NCI-H345 (cell line): ENCODE measurements at regions not wholly inside any gene's neighbourhood (a gene's known extent, or its start where the extent isn't known, plus 50 kb on each side); places are given as distances from the start of the nearest gene placed in this dataset.

Source experiments
- DNase-seq: peaks from one replicate; lab custom pipeline; 2025; lab: John Stamatoyannopoulos, UW

DNA sequence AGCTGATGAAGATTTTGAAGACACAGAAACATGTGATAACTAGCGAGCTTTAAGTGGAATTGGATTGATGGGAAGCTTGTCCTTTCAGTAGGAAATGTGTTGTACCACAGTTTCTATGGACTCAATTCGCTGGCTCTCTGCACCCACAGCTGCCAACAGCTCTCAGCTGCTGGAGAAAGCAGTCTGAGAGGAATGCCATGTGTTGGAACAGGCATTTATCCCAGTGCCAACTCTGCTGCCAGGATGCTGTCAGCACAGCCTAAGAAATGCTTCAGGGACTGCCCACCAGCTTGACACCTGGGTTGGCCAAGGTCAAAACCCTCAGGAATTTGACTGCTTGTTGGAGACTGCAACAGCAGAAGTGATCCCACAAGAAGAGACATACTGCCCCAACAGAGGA, 193.0 kb upstream of the THSD7B start:
- DNase-seq: no peak

DNA sequence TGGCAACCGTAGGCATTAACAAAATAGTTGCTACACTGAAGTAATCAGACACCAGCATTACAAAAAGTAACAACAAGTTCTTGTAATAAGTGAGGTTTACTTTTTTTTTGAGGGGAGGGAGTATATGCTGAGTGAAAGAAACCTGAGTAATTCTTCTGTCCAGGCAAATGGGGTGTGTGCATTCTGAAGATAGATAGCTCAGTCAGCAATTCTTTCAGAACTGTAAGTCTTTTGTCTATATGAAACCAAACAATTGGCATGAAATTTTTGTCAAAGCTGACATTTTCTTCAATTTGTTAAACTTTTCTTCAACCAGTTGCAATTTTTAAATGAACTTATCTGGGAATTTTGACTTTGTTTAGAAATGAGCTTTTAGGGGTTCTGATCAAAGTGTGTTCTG, 208.1 kb upstream of the THSD7B start:
- DNase-seq: no peak

- no peak for DNase-seq
Measured at GRCh38 chr2:136550181-136550580, 215.2 kb upstream of the THSD7B start.

- DNase-seq: no peak
Measured at GRCh38 chr2:136539355-136539754, 226.0 kb upstream of the THSD7B start.

- no peak for DNase-seq
Measured at GRCh38 chr2:136538489-136538888, 226.9 kb upstream of the THSD7B start.

DNA sequence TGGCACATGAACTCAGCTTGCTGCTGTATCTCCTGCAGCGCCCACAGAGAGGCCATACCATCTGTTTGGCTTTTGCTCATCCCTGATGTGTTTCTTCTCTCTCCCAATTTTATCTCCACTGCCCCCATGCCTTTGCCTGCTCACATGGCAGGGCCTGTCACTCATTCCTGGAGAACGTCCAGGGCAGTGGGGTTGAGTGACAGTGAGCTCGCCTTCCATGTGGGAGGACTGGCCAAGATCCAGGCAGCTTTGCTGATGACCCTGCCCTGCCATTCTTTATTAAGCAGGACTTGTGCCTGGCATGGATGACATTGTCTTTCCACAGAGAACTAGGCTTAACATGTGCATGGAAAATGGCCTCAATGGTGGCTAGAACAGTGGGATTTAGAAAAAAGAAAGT, 230.5 kb upstream of the THSD7B start:
- DNase-seq: no peak

DNA sequence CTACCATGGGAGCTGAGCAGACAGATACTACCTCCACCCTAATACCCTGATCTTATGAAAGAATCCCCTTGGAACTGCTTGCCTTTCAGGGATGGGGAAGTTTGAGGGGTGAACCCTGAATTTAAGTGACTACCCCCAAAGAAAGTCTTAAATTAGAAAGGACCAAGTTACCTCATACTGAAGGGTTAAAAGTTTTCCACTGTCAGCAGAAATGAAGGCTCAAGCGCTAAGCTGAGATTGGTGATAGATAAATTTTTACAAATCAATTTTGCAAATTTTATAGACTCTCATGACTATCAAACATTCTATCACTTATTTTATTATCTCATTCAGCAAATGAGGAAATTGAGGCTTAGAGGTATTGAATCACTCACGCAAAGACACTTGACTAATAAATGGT, 233.2 kb upstream of the THSD7B start:
- no peak for DNase-seq

- DNase-seq: no peak
Measured at GRCh38 chr2:136531731-136532130, 233.6 kb upstream of the THSD7B start.

DNA sequence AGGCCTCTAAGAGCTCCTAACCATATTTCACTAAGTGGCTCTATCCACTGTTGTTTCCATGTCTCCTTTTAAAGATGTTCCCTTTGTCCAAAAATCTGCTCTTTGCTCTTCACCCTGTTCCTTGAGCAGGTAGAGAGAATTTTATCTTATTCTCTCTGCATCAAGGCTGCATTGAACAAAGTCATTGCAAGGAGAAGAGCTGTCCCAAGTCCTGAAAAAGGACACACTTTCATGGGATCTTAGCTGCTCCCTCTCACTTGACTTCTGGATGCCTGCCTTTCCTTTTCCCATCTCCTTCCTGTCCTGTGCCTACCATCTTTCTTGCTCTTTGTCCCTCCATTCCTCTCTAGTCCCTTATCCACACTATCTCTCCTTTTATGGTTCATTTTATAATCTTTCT, 235.2 kb upstream of the THSD7B start:
- no peak for DNase-seq

GRCh38 chr2:136527560-136527959, 237.8 kb upstream of the THSD7B start:
- no peak for DNase-seq

- DNase-seq: no peak
Measured at GRCh38 chr2:136522724-136523123, 242.6 kb upstream of the THSD7B start.

GRCh38 chr2:136517716-136518115, 247.6 kb upstream of the THSD7B start:
- DNase-seq: no peak

- no peak for DNase-seq
Measured at GRCh38 chr2:136510244-136510643, 255.1 kb upstream of the THSD7B start.

DNA sequence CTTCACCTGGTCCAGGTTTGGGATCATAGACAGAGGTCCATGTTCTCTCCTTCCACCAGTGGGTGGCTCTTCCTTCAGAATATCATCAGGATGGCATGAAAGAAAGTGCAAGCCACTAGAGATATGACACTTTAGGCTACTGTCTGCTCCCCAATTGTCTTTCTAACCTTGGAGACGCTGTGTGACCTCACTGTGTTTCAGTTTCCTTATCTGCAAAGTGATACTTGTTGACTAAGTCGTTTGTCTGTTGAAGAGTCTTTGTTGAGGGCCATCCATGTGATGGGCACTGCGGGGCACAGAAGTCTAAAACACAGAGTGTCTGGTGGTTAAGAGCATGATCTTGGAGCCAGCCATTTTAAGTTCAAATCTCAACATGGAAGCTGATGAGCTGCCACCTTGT, 259.9 kb upstream of the THSD7B start:
- DNase-seq: no peak

GRCh38 chr2:136502660-136503059, 262.7 kb upstream of the THSD7B start:
- no peak for DNase-seq

DNA sequence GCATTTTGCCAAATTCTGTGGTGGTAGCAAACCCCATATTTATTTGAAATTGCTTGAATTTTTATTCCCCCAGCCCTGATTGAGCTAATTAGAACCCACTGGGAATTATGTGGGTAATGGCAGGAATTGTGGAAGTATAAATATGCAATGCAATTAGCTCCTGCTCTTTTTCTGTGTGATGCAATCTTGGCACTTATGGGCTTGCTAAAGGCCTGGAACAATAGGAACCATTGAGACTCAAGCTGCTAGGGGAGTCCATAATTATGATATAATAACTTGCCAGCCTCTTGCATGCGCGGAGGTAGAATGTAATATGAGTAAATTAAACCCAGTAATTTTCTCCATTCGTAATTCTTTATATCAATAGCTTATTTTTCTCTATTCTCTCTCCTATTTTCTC, 267.6 kb upstream of the THSD7B start:
- no peak for DNase-seq

- no peak for DNase-seq
Measured at GRCh38 chr2:136496966-136497365, 268.4 kb upstream of the THSD7B start.

- no peak for DNase-seq
Measured at GRCh38 chr2:136495636-136496035, 269.7 kb upstream of the THSD7B start.

DNA sequence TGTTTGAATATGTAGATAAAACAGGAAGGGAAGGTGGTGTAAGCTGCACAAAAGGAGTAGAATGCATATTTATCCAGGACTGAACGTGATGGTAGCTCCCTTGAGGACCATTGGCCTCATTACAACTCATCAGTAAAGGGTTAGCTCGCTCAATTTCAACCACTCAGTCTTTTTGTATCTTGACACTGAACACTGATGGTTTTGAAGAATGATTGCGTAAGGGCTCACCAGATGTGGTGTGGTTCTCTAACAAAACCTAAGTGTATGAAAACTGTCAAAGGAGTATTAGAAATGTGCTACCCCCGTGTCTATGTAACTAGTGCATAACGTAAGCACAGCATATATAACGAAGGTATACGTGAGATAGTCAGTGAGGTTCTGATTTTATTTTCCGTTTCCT, 272.4 kb upstream of the THSD7B start:
- DNase-seq: no peak

DNA sequence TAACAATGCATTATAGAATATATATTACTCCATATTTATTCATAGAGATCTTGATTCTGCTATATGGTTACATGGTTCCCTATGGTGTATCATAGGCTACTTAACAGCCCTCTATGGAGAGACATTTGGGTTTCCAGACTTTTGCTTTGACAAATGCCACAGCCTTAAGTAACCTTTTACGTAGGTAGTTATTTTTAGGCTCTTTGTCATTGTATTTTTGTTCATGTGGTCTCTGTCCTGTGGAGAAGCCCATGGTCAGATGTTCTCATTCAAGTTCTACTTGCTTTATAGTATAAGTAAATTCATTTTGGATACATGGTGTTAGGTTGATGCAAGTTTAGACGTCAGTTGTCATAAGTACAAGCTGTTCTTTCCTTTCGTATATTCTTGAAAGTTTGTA, 275.2 kb upstream of the THSD7B start:
- no peak for DNase-seq

- DNase-seq: no peak
Measured at GRCh38 chr2:136487421-136487820, 277.9 kb upstream of the THSD7B start.

GRCh38 chr2:136486115-136486514, 279.2 kb upstream of the THSD7B start:
- DNase-seq: no peak

DNA sequence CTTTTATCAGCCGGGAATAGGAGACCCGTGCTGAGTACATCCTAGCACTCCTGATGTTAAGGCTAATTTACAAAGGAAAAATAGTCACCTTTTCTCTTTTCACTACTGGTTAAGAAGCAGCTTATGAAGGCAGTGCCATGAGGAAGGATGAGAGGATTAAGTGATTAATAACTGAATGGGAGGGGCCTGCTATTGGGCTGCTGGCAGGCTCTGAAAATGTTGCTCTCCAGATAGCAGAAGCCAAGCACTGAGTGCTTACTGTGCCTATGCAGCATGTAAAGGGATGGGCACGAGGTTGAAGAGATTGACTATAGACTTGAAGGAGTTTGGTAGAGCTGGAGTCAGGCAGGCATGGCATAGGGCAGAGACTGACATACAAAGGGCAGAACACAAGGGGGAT, 282.4 kb upstream of the THSD7B start:
- no peak for DNase-seq

DNA sequence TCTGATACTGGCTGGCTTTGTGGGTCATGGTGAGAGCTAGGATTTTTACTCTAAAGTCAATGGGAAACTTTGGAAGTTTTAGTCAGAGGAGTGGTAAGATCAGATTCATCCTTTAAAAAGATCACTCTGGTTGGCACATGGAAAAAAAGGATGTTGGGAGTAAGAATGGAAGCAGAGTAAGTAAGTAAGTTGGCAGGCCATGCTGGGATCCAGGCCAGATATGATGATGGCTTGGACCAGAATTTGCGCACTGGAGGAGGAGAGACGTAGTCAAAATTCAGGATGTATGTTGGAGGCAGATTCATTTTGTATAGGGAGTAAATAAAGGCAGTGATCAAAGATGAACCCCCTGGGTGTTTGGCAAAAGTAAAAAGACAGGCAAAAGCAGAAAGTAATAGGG, 283.3 kb upstream of the THSD7B start:
- no peak for DNase-seq

DNA sequence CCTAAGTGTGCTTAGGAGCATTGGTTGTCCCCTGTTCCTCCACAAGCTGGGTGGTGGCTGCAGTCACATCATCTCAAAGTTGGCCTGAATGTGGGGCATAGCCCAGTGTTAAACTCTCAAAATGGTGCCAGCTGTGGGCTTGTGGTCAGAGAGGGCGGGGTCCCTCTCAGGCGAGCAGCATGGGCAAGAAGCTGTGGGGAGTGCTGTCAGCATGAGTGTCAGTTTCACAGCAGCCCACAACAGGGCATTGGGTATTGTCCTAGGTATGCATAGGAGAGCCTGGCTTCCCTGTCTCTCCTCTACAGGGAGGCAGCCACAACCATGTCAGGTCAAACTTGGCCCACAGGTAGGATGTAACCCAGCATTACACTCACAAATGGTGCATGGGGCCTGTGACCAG, 285.6 kb upstream of the THSD7B start:
- no peak for DNase-seq
